AG09309 (cell line): ENCODE measurements at regions not wholly inside any gene's neighbourhood (a gene's known extent, or its start where the extent isn't known, plus 50 kb on each side); places are given as distances from the start of the nearest gene placed in this dataset.

ENCODE experiments used
- DNase-seq: peaks from one replicate; pipeline ENCODE4 v3.0.0-alpha.2; 2010; ENCODE audit warnings: low read depth
- H3K4me3 ChIP-seq: 2 replicates; pipeline ENCODE4 v1.5.1; 2011; ENCODE audit warnings: mild to moderate bottlenecking, low read depth, low read length, moderate library complexity; ENCODE audit not compliant: control insufficient read depth
- TF ChIP-seq, protein P1 (sequence below): IDR thresholded peaks from 2 replicates; pipeline ENCODE4 v1.5.1; 2011; ENCODE audit warnings: mild to moderate bottlenecking, low read depth, low read length, inconsistent platforms; ENCODE audit not compliant: insufficient read depth, control insufficient read depth; ENCODE audit errors: missing control alignments

- TF ChIP-seq, protein P1, sequence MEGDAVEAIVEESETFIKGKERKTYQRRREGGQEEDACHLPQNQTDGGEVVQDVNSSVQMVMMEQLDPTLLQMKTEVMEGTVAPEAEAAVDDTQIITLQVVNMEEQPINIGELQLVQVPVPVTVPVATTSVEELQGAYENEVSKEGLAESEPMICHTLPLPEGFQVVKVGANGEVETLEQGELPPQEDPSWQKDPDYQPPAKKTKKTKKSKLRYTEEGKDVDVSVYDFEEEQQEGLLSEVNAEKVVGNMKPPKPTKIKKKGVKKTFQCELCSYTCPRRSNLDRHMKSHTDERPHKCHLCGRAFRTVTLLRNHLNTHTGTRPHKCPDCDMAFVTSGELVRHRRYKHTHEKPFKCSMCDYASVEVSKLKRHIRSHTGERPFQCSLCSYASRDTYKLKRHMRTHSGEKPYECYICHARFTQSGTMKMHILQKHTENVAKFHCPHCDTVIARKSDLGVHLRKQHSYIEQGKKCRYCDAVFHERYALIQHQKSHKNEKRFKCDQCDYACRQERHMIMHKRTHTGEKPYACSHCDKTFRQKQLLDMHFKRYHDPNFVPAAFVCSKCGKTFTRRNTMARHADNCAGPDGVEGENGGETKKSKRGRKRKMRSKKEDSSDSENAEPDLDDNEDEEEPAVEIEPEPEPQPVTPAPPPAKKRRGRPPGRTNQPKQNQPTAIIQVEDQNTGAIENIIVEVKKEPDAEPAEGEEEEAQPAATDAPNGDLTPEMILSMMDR, result no peak
- H3K4me3 ChIP-seq, result no peak overlapping the region
- DNase-seq, result no peak
Measured at GRCh38 chr3:43789028-43789427, 98.3 kb downstream of the ABHD5 start.

DNA sequence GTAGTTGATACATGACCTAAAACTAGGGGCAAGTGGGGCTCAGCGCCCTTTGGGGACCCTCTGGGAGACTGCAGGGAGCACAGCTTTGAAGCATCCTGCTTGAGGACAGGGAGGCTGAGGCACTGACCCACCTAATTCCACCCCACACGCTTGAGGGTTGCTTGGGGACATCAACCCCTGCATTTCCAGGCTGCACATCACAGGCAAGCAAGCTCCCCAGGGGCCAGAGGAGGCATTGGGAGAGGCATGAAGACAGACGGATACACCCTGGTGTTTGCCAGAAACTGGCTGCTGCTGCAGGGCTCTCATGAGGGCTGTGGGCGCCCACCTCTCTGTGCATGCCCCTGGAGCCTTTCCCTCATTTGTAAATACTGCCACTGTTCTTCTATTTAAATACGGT lies 99.3 kb downstream of the ABHD5 start:
- TF ChIP-seq, protein P1, result no peak
- DNase-seq, result no peak
- H3K4me3 ChIP-seq, result no peak overlapping the region

GRCh38 chr3:43790476-43790875 lies 99.7 kb downstream of the ABHD5 start:
- TF ChIP-seq, protein P1, result no peak
- no peak overlapping the region for H3K4me3 ChIP-seq
- no peak for DNase-seq

GRCh38 chr3:43791246-43791645 lies 100.5 kb downstream of the ABHD5 start:
- no peak for DNase-seq
- TF ChIP-seq, protein P1, result no peak
- H3K4me3 ChIP-seq, result no peak overlapping the region

DNA sequence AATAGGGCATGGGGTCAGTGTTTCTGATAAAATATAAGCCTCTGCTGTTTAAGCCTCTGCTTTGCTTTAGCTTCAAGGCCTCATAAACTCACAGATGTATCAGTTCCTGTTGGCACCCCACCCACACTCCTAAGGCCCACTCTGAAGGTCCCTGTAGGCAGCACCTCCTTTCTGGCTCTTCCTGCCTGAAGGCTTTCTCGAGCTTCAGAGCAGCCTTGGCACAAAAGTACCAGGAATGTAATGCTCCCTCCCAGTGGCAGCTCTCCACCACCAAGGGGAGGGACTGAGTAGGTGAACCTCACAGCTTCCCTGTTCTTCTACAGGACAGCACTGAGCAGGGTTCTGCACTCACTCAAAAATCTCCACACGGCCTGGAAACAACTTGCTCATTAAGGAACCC lies 102.2 kb downstream of the ABHD5 start:
- TF ChIP-seq, protein P1, result no peak
- DNase-seq, result no peak
- no peak overlapping the region for H3K4me3 ChIP-seq

DNA sequence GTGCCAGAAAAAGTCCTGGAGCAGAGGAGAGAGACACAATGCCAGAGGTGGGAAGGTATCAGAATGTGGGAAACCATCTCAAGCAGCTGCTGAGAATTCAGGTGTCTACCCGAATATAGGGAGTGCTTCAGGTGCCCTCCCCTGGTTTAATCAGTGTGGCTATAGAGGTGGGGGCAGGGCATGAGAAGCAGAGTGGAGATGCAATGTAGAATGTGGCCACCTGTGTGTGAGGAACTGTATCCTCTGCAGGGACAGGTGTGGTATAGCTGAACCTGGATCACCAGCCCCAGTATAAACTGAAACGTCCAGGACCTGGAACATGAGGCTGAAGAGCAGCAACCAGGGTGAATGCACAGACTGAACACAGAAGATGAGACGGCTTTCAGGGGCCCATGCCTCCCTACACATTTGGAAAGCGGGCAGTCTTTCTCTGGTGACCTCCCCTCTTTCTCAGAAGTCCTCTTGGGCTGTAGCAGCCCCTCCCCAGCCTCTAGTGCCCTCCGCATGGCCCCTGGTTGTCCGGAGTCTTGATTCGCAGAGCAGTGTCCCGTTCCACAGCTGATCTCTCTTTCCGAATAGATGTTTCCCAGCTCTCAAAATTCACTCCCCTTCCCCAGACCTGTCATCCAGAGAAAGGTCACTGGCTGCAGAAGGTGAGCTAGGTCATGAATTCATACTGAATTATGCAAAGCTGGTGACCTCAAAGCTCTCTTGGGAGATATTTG lies 103.1 kb downstream of the ABHD5 start:
- TF ChIP-seq, protein P1, result no peak
- H3K4me3 ChIP-seq, result no peak overlapping the region
- no peak for DNase-seq
